Endothelial cell of umbilical vein (primary cell): ENCODE measurements at regions not wholly inside any gene's neighbourhood (a gene's known extent, or its start where the extent isn't known, plus 50 kb on each side); places are given as distances from the start of the nearest gene placed in this dataset.

Experiments
- BruUV-seq: library from RNA; stranded (reverse); fragments of 400-500 nt; replicated peaks from 2 replicates; lab custom pipeline; 2021; lab: Mats Ljungman, UMichigan
- CTCF ChIA-PET: fragments of 300-600, 350-600 bp; sonication (Branson Sonifier 250); formaldehyde crosslinking; loops from one replicate; lab custom pipeline; 2021; ENCODE audit warnings: antibody characterized with exemption, inconsistent platforms; lab: Charles Lee
- POLR2A ChIA-PET: fragments of 300-600, 350-600 bp; sonication (Branson Sonifier 250); formaldehyde crosslinking; loops from one replicate; lab custom pipeline; 2021; ENCODE audit warnings: antibody characterized with exemption, inconsistent platforms; lab: Charles Lee
- DNase-seq: peaks from one replicate; pipeline ENCODE4 v3.0.0-alpha.2; 2011; ENCODE audit warnings: low read depth, low spot score
- FAIRE-seq: peaks from 2 replicates; lab custom pipeline; 2011; peaks lifted over from hg19 to GRCh38; lab: Jason Lieb, UNC
- H2AFZ ChIP-seq: 2 replicates; pipeline ENCODE4 v1.6.0; 2012; ENCODE audit warnings: low read depth, low read length, control low read depth, inconsistent platforms
- H3K27ac ChIP-seq: 2 replicates; pipeline ENCODE4 v1.5.1; 2011; ENCODE audit warnings: low read depth, mild to moderate bottlenecking, control low read depth, low read length, moderate library complexity; ENCODE audit not compliant: insufficient read depth
- H3K27me3 ChIP-seq, 2 experiments: 2 replicates each; pipeline versions ENCODE4 v1.6.0 to v1.6.1; 2011; ENCODE audit warnings: low read length in 2 of 2, mixed read lengths in 1 of 2; ENCODE audit not compliant: control insufficient read depth in 2 of 2, insufficient read depth in 2 of 2
- H3K36me3 ChIP-seq, 2 experiments: 2 replicates in 1 of 2; 3 replicates in 1 of 2; pipeline ENCODE4 v1.5.1; 2011; ENCODE audit warnings: low read length in 2 of 2, mild to moderate bottlenecking in 1 of 2, moderate library complexity in 1 of 2; ENCODE audit not compliant: control insufficient read depth in 2 of 2, insufficient read depth in 2 of 2; ENCODE audit errors: extremely low read depth in 1 of 2
- H3K4me1 ChIP-seq: 3 replicates; pipeline ENCODE4 v1.5.1; 2011; ENCODE audit warnings: mild to moderate bottlenecking, low read length; ENCODE audit not compliant: control insufficient read depth, insufficient read depth; ENCODE audit errors: extremely low read depth
- H3K4me2 ChIP-seq: 2 replicates; pipeline ENCODE4 v1.6.1; 2011; ENCODE audit warnings: low read length, control low read depth, mixed read lengths; ENCODE audit not compliant: insufficient read depth
- H3K4me3 ChIP-seq, 3 experiments: fragments of 200-600 bp in 1 of 3; sonication (generic), shearing (Covaris generic) in 1 of 3; replicated peaks in 1 of 3; 2 replicates each; pipeline ENCODE4 v1.5.1; 2011 to 2016; ENCODE audit warnings: control low read depth in 3 of 3, low read length in 3 of 3, mild to moderate bottlenecking in 2 of 3, inconsistent platforms in 1 of 3, low read depth in 1 of 3, moderate library complexity in 1 of 3; ENCODE audit not compliant: insufficient read depth in 1 of 3
- H3K79me2 ChIP-seq: 2 replicates; pipeline ENCODE4 v1.6.0; 2012; ENCODE audit warnings: low read length, inconsistent platforms; ENCODE audit not compliant: control insufficient read depth, insufficient read depth
- H3K9ac ChIP-seq: replicated peaks from 2 replicates; pipeline ENCODE3; 2011; ENCODE audit warnings: low read length, control low read depth; ENCODE audit not compliant: insufficient read depth; ENCODE audit errors: extremely low read depth
- H3K9me1 ChIP-seq: replicated peaks from 3 replicates; pipeline ENCODE4 v1.6.0; 2011; ENCODE audit warnings: mild to moderate bottlenecking, low read length; ENCODE audit not compliant: control insufficient read depth, insufficient read depth; ENCODE audit errors: extremely low read depth
- H3K9me3 ChIP-seq: replicated peaks from 2 replicates; pipeline ENCODE4 v1.5.1; 2012; ENCODE audit warnings: low read length, inconsistent platforms; ENCODE audit not compliant: control insufficient read depth, insufficient read depth
- H4K20me1 ChIP-seq: replicated peaks from 2 replicates; pipeline ENCODE3; 2011; ENCODE audit warnings: mild to moderate bottlenecking, low read length; ENCODE audit not compliant: control insufficient read depth, insufficient read depth; ENCODE audit errors: extremely low read depth
- EZH2 ChIP-seq: IDR thresholded peaks from 2 replicates; pipeline ENCODE4 v1.6.1; 2012; ENCODE audit warnings: borderline replicate concordance, low read depth, mild to moderate bottlenecking, moderate library complexity, low read length, inconsistent platforms; ENCODE audit not compliant: severe bottlenecking
- FOS ChIP-seq: IDR thresholded peaks from 2 replicates; pipeline ENCODE4 v1.6.1; 2011; ENCODE audit warnings: mild to moderate bottlenecking, low read length, moderate library complexity, borderline replicate concordance; ENCODE audit not compliant: insufficient read depth
- GATA2 ChIP-seq: IDR thresholded peaks from 2 replicates; pipeline ENCODE4 v1.7.0; 2011; ENCODE audit warnings: low read depth, mild to moderate bottlenecking, moderate library complexity, mixed read lengths, low read length; ENCODE audit not compliant: insufficient read length, insufficient read depth
- JUN ChIP-seq: IDR thresholded peaks from 2 replicates; pipeline ENCODE4 v1.6.1; 2011; ENCODE audit warnings: borderline replicate concordance, low read depth; ENCODE audit not compliant: insufficient read length, insufficient read depth
- MYC ChIP-seq: IDR thresholded peaks from one replicate; pipeline ENCODE4 v1.6.1; 2011; ENCODE audit warnings: mild to moderate bottlenecking, low read depth, low read length
- POLR2A ChIP-seq: IDR thresholded peaks from 2 replicates; pipeline ENCODE4 v1.6.1; 2012; ENCODE audit warnings: low read depth, mild to moderate bottlenecking, control low read depth, low read length
- POLR2AphosphoS5 ChIP-seq: IDR thresholded peaks from 2 replicates; pipeline ENCODE4 v1.6.1; 2012; ENCODE audit warnings: low read depth, mild to moderate bottlenecking, control low read depth, low read length, moderate library complexity; ENCODE audit not compliant: insufficient read depth
- dilution Hi-C: fragments of 300-500 bp; cut with MboI; formaldehyde crosslinking; loops from one replicate; pipeline ENCODE4 v1.15.0; 2019; ENCODE audit warnings: low sequenced_read_pairs; ENCODE audit not compliant: extremely low pct_ligation_motif_present
- intact Hi-C: fragments of 100-400 bp; cut with micrococcal nuclease; formaldehyde crosslinking; loops from one replicate; pipeline ENCODE4 v1.10.0; 2022
- TF ChIP-seq, protein P1 (sequence below), 2 donors: IDR thresholded peaks; 1 replicate in 1 of 2; 2 replicates in 1 of 2; pipeline ENCODE4 v1.5.1; 2011; ENCODE audit warnings: low read length in 2 of 2, mild to moderate bottlenecking in 2 of 2, moderate library complexity in 2 of 2, control low read depth in 1 of 2, inconsistent platforms in 1 of 2, low read depth in 1 of 2; ENCODE audit not compliant: insufficient read depth in 1 of 2; ENCODE audit errors: extremely low read depth in 1 of 2
- TF ChIP-seq, protein P2 (sequence below): IDR thresholded peaks from 2 replicates; pipeline ENCODE4 v1.6.1; 2011; ENCODE audit not compliant: insufficient read depth, insufficient read length

DNA sequence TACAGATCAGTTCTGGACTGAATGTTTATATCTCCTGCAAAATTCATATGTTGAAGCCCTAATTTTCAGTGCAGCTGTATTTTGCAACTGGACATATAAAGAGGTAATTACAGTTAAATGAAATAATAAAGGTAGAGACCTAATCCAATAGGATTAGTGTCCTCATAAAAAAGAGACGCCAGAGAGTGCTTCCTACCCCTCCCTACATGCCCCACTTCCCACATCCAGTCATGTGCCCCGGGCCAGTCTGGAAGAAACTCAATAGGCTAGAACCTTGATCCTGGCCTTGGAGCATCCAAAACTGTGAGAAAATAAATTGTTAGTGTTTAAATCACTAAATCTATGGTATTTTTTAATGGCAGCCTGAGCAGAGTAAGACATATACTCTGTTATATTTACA is 172.3 kb downstream of the ALG10B start:
- H2AFZ ChIP-seq: no peak overlapping the region
- H3K4me3 ChIP-seq: no peak overlapping the region
- H3K36me3 ChIP-seq: no peaks in the 10 kb centered on the region
- no peak overlapping the region for H3K27ac ChIP-seq
- H3K9me1 ChIP-seq: no peaks in the 10 kb centered on the region
- DNase-seq (no peak), FAIRE-seq (no peak)
- CTCF ChIA-PET: no interaction called here
- dilution Hi-C loops (no loop called here), intact Hi-C loops (no loop called here)
- TF ChIP-seq, protein P1, sequence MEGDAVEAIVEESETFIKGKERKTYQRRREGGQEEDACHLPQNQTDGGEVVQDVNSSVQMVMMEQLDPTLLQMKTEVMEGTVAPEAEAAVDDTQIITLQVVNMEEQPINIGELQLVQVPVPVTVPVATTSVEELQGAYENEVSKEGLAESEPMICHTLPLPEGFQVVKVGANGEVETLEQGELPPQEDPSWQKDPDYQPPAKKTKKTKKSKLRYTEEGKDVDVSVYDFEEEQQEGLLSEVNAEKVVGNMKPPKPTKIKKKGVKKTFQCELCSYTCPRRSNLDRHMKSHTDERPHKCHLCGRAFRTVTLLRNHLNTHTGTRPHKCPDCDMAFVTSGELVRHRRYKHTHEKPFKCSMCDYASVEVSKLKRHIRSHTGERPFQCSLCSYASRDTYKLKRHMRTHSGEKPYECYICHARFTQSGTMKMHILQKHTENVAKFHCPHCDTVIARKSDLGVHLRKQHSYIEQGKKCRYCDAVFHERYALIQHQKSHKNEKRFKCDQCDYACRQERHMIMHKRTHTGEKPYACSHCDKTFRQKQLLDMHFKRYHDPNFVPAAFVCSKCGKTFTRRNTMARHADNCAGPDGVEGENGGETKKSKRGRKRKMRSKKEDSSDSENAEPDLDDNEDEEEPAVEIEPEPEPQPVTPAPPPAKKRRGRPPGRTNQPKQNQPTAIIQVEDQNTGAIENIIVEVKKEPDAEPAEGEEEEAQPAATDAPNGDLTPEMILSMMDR (IDR thresholded peaks at IDR 0.05; ENCODE audit: extremely low read depth in 1 of 2, insufficient read depth in 1 of 2, low read depth in 1 of 2, low read length in 2 of 2): no peak
- TF ChIP-seq JUN: no peak
- no peak for TF ChIP-seq MYC
- TF ChIP-seq, protein P2, sequence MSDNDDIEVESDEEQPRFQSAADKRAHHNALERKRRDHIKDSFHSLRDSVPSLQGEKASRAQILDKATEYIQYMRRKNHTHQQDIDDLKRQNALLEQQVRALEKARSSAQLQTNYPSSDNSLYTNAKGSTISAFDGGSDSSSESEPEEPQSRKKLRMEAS: no peak
- TF ChIP-seq GATA2: no peak
- TF ChIP-seq POLR2AphosphoS5: no peak
- no peak for TF ChIP-seq POLR2A
- no peak for TF ChIP-seq FOS
- no peak for TF ChIP-seq EZH2
- POLR2A ChIA-PET: no interaction called here
- no peaks in the 10 kb centered on the region for H3K27me3 ChIP-seq
- no peaks in the 10 kb centered on the region for H4K20me1 ChIP-seq
- no TSS peak for BruUV-seq
- no peaks in the 10 kb centered on the region for H3K79me2 ChIP-seq
- no peaks in the 10 kb centered on the region for H3K4me1 ChIP-seq
- no peaks in the 10 kb centered on the region for H3K9me3 ChIP-seq
- no peak overlapping the region for H3K4me2 ChIP-seq
- no peak overlapping the region for H3K9ac ChIP-seq
